Sciatic nerve (tissue), 2 donors: ENCODE measurements at regions not wholly inside any gene's neighbourhood (a gene's known extent, or its start where the extent isn't known, plus 50 kb on each side); places are given as distances from the start of the nearest gene placed in this dataset.

Source experiments
- ATAC-seq: fragments of 200-7000 bp; cut with Tn5 transposase; one replicate; pipeline ENCODE4 v1.9.1; 2020; ENCODE audit warnings: mild to moderate bottlenecking, moderate library complexity
- DNase-seq: peaks from one replicate; pipeline ENCODE4 v3.0.0-alpha.2; 2020; ENCODE audit warnings: low spot score
- intact Hi-C: fragments of 100-400 bp; cut with DNase I; formaldehyde crosslinking; loops from one replicate; pipeline ENCODE4 v1.14.2; 2022
- donor health status: DM: no; HTN: no; CAD: no.
- donor health status: DM: no; HTN: no; CAD: no.

GRCh38 chr6:71419217-71420094 lies 130.8 kb downstream of the OGFRL1 start:
- DNase-seq (no peak), ATAC-seq (no peak)
- intact Hi-C loops, result no loop called here

DNA sequence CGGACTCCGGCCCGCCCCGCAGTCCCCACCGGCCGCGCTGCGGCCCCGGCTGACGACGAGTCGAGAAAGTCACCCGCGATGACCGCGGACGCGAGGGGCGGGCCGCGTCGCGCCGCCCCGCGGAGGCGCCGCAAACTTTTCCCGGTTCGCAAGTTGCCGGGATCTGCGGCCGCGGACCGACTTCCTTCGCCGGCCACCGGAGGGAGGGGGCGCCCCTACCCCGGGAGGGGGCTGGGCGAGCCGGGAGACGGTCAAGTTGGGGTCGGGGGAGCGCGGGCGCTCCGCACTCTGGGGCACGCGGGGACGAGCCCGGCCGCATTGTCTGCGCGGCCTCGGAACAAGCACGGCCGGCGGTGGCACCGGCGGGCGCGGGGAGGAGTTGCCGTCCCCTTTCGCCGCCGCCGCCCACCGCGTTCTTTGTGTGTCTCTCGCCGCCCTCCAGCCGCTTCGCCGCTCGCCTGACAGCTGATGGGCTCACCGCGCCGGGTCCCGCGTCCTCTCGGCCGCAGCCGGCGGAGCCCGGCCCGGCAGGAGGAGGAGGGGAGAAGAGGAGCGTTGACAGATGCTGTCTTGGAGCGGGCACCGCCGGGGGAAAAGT lies 131.6 kb downstream of the OGFRL1 start:
- ATAC-seq (peak; percentile 64), DNase-seq (peak; percentile 75)
- intact Hi-C loops, result no loop called here

GRCh38 chr6:71420693-71421328 lies 132.2 kb downstream of the OGFRL1 start:
- DNase-seq (peak; percentile 97), ATAC-seq (peak; percentile 100)
- intact Hi-C loops, result no loop called here

- intact Hi-C loops, result no loop called here
- no peak for ATAC-seq
- no peak for DNase-seq
Observed at GRCh38 chr6:71421611-71422010, 133.0 kb downstream of the OGFRL1 start.

DNA sequence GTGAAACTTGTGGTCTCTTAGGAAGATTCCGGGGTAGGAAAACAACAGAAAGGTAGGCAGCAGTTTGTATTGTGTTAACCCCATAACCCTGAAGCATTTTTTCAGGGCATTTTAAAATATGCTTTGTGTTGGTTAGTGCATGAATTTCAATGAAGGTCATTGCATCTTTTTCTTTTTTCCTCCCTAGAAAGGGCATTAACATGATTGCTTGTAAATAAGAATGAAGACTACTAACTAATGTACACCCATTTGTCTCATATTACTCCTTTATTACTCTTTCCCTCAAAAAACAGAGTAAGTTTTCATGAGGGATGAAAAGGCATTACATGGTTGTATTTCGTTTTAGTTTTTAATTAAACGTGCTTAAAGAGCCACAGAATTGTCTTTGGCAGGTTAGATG lies 141.4 kb downstream of the OGFRL1 start:
- intact Hi-C loops, result no loop called here
- DNase-seq (no peak), ATAC-seq (no peak)

DNA sequence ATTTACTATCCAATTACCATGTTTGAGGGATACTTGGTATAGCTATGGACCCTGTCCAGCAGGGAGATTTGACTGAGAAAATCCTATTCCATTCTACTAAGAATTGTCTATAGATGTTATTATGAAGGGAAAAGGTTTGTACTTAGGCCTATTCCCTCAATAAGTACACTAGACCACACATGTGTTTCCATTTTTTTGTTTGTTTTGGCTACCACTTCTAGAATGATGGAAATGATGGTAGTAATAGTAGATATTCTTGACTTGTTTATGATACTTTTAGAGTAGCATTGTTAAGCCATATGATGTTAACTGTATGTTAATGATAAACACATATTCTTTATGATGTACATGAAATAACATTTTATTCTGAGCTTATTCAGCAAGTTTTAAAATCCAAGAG lies 144.8 kb downstream of the OGFRL1 start:
- no peak for ATAC-seq
- no peak for DNase-seq
- intact Hi-C loops, result no loop called here

DNA sequence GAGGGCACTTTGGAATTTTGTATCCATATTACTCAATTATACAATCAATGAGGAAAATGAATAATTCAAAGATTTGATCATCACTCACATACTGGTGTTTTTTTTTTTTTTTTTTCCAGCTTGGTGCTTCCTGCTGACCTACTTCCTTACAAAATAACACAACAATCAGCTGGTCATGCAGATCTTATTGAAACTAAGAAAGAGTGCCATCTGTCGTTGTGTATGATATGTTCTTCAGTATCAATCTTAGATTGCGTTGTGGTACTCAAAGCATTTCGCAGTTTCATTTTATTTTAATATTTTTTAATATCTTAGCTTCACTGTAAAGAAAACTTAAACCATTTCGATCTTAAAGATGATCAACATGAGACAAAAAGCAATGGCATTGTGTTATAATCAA lies 155.6 kb downstream of the OGFRL1 start:
- ATAC-seq (no peak), DNase-seq (no peak)
- intact Hi-C loops, result no loop called here

DNA sequence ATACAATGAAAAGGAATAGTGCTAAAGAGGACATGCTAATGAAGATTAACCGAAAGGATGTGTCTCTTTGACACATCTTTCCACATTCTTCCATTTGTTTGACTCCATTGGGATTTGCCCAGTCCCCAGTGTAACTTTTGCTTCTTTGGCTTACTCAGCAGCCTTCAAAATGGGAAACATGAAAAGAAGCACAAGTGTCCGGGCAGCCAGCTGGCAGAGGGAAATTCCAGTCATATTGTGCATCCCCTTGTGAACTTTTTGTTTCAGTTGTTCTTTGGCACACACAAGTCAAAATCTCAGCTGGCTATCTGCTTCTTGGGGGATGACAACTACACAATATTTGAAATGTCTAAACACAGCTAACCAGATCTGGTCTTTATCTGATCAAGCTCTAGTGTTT lies 157.4 kb downstream of the OGFRL1 start:
- intact Hi-C loops, result no loop called here
- no peak for DNase-seq
- peak; percentile 52 for ATAC-seq

DNA sequence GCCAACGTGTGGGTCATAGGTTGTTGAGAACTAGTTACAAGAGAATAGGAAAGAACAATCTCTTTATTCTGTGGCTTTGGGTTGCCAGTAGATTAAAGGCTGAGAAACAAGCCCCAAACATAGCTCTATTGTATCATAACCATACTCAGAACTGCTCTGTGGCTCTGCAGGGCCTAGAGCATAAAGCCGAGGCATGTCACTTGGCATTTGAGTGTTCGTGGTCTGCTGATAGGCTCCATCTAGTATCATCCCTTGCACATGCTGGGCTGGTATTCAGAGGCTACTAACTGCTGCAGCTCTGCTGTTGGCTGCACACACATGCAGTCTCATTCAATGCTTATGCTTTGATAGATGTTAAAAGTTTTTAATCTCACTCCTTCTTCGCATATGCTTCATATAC lies 157.9 kb downstream of the OGFRL1 start:
- ATAC-seq, result peak; percentile 24
- intact Hi-C loops, result no loop called here
- no peak for DNase-seq

- DNase-seq, result no peak
- no peak for ATAC-seq
- intact Hi-C loops, result no loop called here
Observed at GRCh38 chr6:71452697-71453370, 164.2 kb downstream of the OGFRL1 start.

DNA sequence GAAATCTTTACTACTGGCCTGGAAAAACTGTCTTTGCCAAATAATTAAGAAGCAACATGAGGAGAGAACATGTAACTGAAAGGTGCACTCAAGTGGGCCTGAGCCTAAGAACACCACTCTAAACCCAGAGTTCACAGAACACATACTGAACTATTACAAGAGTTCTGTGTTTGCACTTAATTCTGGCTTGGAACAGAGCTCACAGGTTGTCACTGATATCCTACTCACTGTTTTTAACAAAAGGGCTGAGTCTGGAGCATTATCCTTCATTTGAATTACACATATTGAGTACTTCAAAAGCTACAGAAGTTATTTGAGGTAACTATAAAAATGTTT lies 164.7 kb downstream of the OGFRL1 start:
- DNase-seq, result no peak
- intact Hi-C loops, result no loop called here
- ATAC-seq, result no peak

DNA sequence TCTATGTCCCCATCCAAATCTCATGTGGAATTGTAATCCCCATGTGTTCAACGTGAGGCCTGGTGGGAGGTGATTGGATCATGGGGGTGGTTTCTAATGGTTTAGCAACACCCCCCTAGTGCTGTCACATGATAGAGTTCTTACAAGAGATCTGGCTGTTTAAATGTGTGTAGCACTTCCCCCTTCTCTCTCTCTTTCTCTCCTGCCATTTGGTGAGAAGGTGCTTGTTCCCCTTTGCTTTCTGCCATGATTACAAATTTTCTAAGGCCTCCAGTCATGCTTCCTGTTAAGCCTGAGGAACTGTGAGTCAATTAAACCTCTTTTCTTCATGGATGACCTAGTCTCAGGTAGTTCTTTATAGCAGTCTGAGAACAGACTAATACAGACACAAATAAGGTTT lies 165.4 kb downstream of the OGFRL1 start:
- ATAC-seq, result no peak
- intact Hi-C loops, result no loop called here
- no peak for DNase-seq

DNA sequence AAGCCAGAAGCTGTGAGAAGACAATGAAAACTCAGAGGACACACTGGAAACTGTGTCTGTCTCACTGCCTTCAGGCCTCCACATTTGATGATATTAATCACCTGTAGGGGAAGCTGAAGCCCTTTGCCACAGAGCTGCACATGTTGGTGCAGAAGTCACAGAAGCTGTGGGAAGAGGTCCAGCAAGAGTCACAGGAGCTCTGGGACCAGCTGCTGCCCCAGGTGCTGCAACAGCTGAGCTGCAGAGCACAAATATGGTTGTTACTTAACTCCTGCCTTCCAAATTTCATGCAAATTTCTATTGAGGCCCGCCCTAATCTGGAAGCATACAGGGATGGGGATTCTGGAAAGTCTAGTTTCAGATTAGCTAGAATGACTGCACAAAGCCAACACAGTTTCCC lies 169.3 kb downstream of the OGFRL1 start:
- intact Hi-C loops, result no loop called here
- ATAC-seq, result no peak

GRCh38 chr6:71459162-71459561 lies 170.6 kb downstream of the OGFRL1 start:
- DNase-seq (no peak), ATAC-seq (no peak)
- intact Hi-C loops, result no loop called here

More for the DNA sequence above, 169.3 kb downstream of the OGFRL1 start:
- DNase-seq, result no peak

DNA sequence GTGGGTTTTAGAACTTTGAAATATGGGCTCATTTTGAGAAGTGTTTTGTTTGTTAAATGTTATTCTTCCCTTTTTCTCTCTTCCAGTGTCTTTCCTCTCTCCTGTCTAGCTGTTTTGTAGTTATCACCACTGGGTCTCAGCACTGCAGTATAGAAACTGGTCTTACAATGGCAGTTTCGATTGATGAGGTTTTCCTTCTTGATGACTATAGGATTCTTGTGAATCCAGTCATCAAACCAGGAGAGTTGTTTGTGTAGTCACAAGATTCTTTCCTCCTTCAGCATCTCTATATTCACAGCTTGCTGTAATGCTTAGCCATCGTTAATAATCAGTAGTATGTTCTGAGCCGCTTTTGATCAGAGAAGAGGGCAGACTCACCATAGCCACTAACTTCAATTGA lies 172.3 kb downstream of the OGFRL1 start:
- DNase-seq, result no peak
- intact Hi-C loops, result no loop called here
- no peak for ATAC-seq

DNA sequence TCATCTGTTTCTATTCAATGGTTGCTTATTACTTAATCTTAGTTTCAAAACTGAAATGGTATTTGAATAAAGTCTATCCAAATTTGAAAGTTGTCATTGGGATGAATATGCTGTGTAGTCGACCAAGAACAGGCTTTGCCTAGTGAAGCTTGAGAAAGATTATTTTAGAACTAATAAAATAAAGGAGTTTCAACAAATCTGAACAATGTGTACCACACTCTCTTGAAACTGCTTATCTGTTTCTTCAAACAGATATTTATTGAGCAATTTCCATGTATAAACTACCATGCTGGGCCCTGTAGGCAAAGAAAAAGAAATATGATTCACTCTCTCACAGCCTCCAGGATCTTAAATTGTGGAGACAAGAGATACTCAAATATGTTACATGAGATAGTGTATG lies 174.4 kb downstream of the OGFRL1 start:
- intact Hi-C loops, result no loop called here
- DNase-seq (no peak), ATAC-seq (no peak)

DNA sequence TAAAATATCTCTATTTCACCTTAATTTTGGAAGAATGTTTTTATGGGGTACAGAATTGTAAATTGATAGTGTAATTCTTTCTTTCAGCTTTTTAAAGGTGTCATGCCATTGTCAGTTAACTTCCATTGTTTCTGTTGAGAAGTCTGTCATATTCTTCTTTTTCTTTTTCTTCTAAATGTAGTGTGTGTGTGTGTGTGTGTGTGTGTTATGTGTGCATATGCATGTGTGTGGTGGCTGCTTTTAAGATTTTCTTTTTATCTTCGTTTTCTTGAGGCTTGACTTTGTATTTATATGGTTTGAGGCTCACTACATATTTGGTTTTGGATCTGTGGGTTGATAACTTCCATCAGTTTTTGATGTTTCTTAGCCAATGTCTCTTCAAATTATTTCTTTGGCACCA lies 176.5 kb downstream of the OGFRL1 start:
- no peak for ATAC-seq
- intact Hi-C loops, result no loop called here

GRCh38 chr6:71466362-71466761 lies 177.8 kb downstream of the OGFRL1 start:
- no peak for ATAC-seq
- intact Hi-C loops, result no loop called here
- no peak for DNase-seq

More for the DNA sequence above, 176.5 kb downstream of the OGFRL1 start:
- no peak for DNase-seq

DNA sequence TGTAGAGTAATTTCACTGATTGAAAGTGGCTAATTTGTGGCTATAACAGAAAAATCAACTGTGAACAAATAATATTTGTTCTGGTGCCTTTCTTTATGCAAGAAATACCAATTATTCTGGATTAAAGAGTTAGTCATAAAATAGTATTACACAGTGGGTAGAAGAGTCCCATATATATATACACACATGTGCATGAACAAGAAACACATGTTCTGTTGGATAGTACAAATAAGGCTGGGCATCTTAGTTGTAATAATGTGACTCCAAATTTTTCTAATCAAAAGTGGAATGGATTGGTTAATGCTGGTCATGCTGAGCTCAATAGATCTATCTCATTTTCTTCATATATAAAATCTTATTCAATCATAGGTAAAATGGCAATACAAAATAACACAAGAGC lies 179.4 kb downstream of the OGFRL1 start:
- intact Hi-C loops, result no loop called here
- DNase-seq, result no peak

More for the DNA sequence above, 179.4 kb downstream of the OGFRL1 start:
- ATAC-seq, result no peak
